ENCODE measurements at regions not wholly inside any gene's neighbourhood (a gene's known extent, or its start where the extent isn't known, plus 50 kb on each side); places are given as distances from the start of the nearest gene placed in this dataset.

DNA sequence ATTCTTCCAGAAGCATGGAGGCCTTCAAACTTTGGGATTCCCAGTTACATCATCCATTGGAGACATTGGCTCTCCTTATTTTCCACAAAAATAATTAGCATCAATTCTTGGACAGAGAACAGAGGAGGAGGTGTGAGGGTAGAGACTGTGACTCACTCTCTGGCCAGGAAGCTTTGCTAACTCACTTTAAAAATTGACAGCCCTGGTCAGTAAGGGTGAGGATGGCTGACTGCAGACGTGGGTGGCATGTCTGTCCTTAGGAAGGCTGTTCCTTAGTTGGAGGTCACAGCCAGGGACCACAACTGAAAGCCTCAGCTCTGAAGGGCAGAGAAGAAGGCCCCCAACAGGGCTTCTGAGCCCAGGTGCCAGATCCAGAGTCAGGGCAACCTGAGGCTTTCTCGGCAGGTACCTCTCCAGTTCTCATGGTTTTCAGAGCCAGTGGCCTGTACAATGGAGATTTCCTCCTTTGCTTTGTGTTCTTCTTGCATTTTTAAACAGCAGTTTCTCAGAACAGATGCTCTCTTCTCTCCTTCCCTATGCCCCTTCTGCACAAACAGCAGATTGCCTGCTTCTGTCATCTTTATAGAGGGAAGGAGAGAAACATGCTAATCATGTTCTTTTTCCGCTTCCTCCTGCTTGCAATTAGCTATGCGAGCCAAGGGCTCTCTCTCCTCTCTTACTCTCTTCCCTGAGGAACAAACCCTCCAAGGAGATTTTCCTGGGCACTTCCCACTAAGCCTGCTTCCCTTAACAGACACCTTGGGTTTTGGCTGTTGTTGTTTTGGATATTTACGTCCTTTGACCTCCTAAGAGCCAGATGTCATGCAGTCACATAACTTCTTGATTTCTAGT is 92.5 kb upstream of the ZNF366 start:
- Mint-ChIP-seq H3K27me3 (ENCODE audit: insufficient read depth, unreplicated experiment) (no peaks in the 10 kb centered on the region), H3K36me3 (ENCODE audit: insufficient read depth, unreplicated experiment) (no peaks in the 10 kb centered on the region), H3K27ac (ENCODE audit: low read depth, unreplicated experiment) (no peak overlapping the region), H3K4me3 (ENCODE audit: unreplicated experiment) (no peak overlapping the region), H3K9me3 (ENCODE audit: unreplicated experiment) (no peaks in the 10 kb centered on the region), H3K4me1 (ENCODE audit: insufficient read depth, unreplicated experiment) (peaks cover 19% of the 10 kb centered on the region)
- BruUV-seq (replicated peaks), result TSS peak; percentile 88
- TF ChIP-seq, protein P1, sequence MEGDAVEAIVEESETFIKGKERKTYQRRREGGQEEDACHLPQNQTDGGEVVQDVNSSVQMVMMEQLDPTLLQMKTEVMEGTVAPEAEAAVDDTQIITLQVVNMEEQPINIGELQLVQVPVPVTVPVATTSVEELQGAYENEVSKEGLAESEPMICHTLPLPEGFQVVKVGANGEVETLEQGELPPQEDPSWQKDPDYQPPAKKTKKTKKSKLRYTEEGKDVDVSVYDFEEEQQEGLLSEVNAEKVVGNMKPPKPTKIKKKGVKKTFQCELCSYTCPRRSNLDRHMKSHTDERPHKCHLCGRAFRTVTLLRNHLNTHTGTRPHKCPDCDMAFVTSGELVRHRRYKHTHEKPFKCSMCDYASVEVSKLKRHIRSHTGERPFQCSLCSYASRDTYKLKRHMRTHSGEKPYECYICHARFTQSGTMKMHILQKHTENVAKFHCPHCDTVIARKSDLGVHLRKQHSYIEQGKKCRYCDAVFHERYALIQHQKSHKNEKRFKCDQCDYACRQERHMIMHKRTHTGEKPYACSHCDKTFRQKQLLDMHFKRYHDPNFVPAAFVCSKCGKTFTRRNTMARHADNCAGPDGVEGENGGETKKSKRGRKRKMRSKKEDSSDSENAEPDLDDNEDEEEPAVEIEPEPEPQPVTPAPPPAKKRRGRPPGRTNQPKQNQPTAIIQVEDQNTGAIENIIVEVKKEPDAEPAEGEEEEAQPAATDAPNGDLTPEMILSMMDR (IDR thresholded peaks at IDR 0.05; ENCODE audit: unreplicated experiment), result no peak
- CTCF ChIA-PET, result interaction anchor here (1.1 to 4.0 kb wide), 4 partner anchors 8 to 219 kb away, joined by 4 to 23 read pairs (median 4); no protein-coding TSS in a partner anchor
- intact Hi-C loops (cut with micrococcal nuclease), result no loop called here
- POLR2A ChIA-PET, result interaction anchor here (0.5 to 5.0 kb wide), 13 partner anchors 10 to 249 kb away, joined by 3 to 32 read pairs (median 3); partner anchors contain the start of gene TNPO1
- peak; percentile 85 for DNase-seq (ENCODE audit: unreplicated experiment)

DNA sequence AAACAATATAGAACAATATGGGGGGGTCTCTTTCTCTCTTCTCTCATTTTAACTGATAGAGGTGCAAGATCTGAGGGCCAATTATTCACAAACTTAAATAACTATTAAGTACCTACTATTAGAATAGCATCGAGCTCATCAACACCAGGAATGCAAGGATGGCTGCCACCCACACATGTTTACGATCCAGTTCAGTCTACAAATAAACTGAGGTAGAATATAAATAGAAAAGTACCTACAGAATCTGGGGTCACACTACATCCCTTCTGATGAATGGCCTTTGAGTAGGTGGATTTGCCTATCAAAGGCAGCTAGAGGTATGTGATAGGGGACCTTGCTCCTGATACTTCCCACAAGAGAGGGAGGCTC is 91.8 kb upstream of the ZNF366 start:
- TF ChIP-seq, protein P1 (IDR thresholded peaks at IDR 0.05; ENCODE audit: unreplicated experiment), result no peak
- Mint-ChIP-seq H3K36me3 (ENCODE audit: insufficient read depth, unreplicated experiment) (no peaks in the 10 kb centered on the region), H3K4me1 (ENCODE audit: insufficient read depth, unreplicated experiment) (peaks cover 19% of the 10 kb centered on the region), H3K4me3 (ENCODE audit: unreplicated experiment) (peak overlapping the region; percentile 28), H3K27ac (ENCODE audit: low read depth, unreplicated experiment) (no peak overlapping the region), H3K27me3 (ENCODE audit: insufficient read depth, unreplicated experiment) (no peaks in the 10 kb centered on the region), H3K9me3 (ENCODE audit: unreplicated experiment) (no peaks in the 10 kb centered on the region)
- DNase-seq (ENCODE audit: unreplicated experiment), result no peak
- CTCF ChIA-PET, result interaction anchor here (0.5 to 1.6 kb wide), 5 partner anchors 9 to 220 kb away, joined by 3 to 5 read pairs (median 4); no protein-coding TSS in a partner anchor
- POLR2A ChIA-PET, result interaction anchor here (0.5 to 5.0 kb wide), 9 partner anchors 9 to 250 kb away, joined by 3 to 32 read pairs (median 3); partner anchors contain the start of gene TNPO1
- intact Hi-C loops (cut with micrococcal nuclease), result no loop called here
- no TSS peak for BruUV-seq (replicated peaks)

DNA sequence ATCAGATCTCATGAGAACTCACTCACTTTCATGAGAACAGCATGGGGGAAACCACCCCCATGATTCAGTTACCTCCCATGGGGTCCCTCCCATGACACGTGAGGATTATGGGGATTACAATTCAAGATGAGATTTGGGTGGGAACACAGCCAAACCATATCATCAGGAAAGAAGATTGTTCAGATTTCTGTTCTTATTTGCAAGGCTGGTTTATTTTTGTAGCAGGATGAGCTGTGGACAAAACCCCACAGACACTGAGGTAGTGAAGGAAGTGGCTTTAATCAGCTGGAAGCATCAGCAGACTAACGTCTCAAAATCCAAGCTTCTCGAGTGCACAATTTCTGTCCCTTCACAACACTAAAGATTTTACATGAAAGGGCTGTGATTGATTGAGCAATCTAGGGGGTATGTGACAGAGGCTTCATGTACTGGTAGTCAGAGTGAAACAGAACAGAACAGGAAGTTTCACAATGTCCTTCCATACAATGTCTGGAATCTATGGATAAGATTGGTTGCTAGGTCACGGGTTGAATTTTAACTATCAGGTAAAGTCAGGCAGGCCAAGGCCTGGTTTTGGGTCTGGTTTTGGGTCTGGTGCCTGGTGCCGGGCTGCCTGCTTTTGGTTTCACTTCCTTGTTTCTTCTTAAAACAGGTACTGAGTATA is 91.3 kb upstream of the ZNF366 start:
- no TSS peak for BruUV-seq (replicated peaks)
- POLR2A ChIA-PET, result interaction anchor here (0.7 to 5.0 kb wide), 6 partner anchors 8 to 219 kb away, joined by 3 to 32 read pairs (median 4); partner anchors contain the start of gene TNPO1

More for the DNA sequence above, 91.3 kb upstream of the ZNF366 start:
- peak overlapping the region; percentile 28 for H3K4me3 Mint-ChIP-seq (ENCODE audit: unreplicated experiment)
- no peaks in the 10 kb centered on the region for H3K9me3 Mint-ChIP-seq (ENCODE audit: unreplicated experiment)
- no peak overlapping the region for H3K27ac Mint-ChIP-seq (ENCODE audit: low read depth, unreplicated experiment)
- intact Hi-C loops (cut with micrococcal nuclease), result no loop called here
- CTCF ChIA-PET, result interaction anchor here (0.5 to 1.4 kb wide), 5 partner anchors 13 to 528 kb away, joined by 3 to 4 read pairs (median 3); no protein-coding TSS in a partner anchor
- DNase-seq (ENCODE audit: unreplicated experiment), result peak; percentile 84
- no peaks in the 10 kb centered on the region for H3K27me3 Mint-ChIP-seq (ENCODE audit: insufficient read depth, unreplicated experiment)
- peaks cover 19% of the 10 kb centered on the region for H3K4me1 Mint-ChIP-seq (ENCODE audit: insufficient read depth, unreplicated experiment)
- TF ChIP-seq, protein P1 (IDR thresholded peaks at IDR 0.05; ENCODE audit: unreplicated experiment), result no peak
- H3K36me3 Mint-ChIP-seq (ENCODE audit: insufficient read depth, unreplicated experiment), result no peaks in the 10 kb centered on the region

Measured in MCF 10A (cell line).